Esophagus (tissue), 2 donors: ENCODE measurements at regions not wholly inside any gene's neighbourhood (a gene's known extent, or its start where the extent isn't known, plus 50 kb on each side); places are given as distances from the start of the nearest gene placed in this dataset.

ENCODE experiments used
- H3K27ac ChIP-seq, 2 donors: one replicate each; pipeline ENCODE4 v1.5.1; 2013; ENCODE audit warnings: low read depth in 2 of 2, mild to moderate bottlenecking in 2 of 2, inconsistent platforms in 1 of 2, low read length in 1 of 2, moderate library complexity in 1 of 2
- H3K27me3 ChIP-seq, 2 donors: one replicate each; pipeline ENCODE4 v1.6.1; 2013; ENCODE audit warnings: low read length in 2 of 2, control low read depth in 1 of 2, mild to moderate bottlenecking in 1 of 2; ENCODE audit not compliant: insufficient read depth in 2 of 2, control insufficient read depth in 1 of 2
- H3K36me3 ChIP-seq, 2 donors: one replicate each; pipeline ENCODE4 v1.6.1; 2013; ENCODE audit warnings: low read length in 1 of 2; ENCODE audit not compliant: control insufficient read depth in 2 of 2, insufficient read depth in 2 of 2
- H3K4me1 ChIP-seq, 2 donors: one replicate each; pipeline ENCODE4 v1.6.1; 2013; ENCODE audit warnings: low read length in 1 of 2; ENCODE audit not compliant: control insufficient read depth in 2 of 2, insufficient read depth in 2 of 2
- H3K4me3 ChIP-seq, 2 donors: one replicate each; pipeline ENCODE4 v1.5.1; 2013; ENCODE audit warnings: low read length in 2 of 2, mild to moderate bottlenecking in 2 of 2, low read depth in 1 of 2, moderate library complexity in 1 of 2
- H3K9me3 ChIP-seq, 2 donors: one replicate each; pipeline ENCODE4 v1.6.1; 2013; ENCODE audit warnings: mild to moderate bottlenecking in 2 of 2, low read depth in 1 of 2, low read length in 1 of 2, moderate library complexity in 1 of 2; ENCODE audit not compliant: control insufficient read depth in 2 of 2, insufficient read depth in 1 of 2
- WGBS, 2 donors: extraction: QIAGEN DNeasy Blood & Tissue Kit; methylation state at CpG; one replicate each; pipeline ENCODE4 v1.1.7; 2013; 5-methylcytosine and 5-hydroxymethylcytosine counted together
- donor health status: healthy with polysubstance abuse.
- donor health status: Bipolar disorder and iron deficiency.

DNA sequence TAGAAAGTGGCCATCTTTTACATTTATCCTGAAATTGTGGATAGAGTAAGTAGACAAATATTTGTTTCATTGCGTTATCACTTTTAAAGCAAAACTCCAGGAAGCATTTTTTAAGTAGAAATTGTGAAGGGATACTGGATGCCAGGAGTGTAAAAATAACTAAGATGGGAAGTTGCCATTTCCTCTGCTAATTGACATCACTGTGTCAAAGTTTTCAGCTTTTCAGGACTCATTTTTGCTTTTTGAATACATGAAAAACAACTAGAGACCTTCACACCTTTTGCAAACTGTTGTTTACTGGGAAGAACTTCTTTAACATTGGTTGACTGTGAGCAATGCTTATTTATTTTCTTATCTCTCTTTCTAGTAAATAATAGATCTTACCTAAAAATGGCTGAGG lies 337.5 kb downstream of the NR2F1-AS1 start:
- Histone ChIP-seq H3K36me3 (no peaks in the 10 kb centered on the region), H3K4me3 (no peak overlapping the region), H3K27ac (no peak overlapping the region), H3K4me1 (no peaks in the 10 kb centered on the region), H3K27me3 (no peaks in the 10 kb centered on the region), H3K9me3 (no peaks in the 10 kb centered on the region)
- WGBS, 2 donors, result 72 to 83% methylated on average over 1 of the region's 1 CpG

- WGBS, 2 donors, result 89 to 90% methylated on average over 5 of the region's 5 CpGs
- Histone ChIP-seq H3K4me1 (no peaks in the 10 kb centered on the region), H3K4me3 (no peak overlapping the region), H3K27ac (no peak overlapping the region), H3K9me3 (no peaks in the 10 kb centered on the region), H3K27me3 (no peaks in the 10 kb centered on the region), H3K36me3 (no peaks in the 10 kb centered on the region)
Observed at GRCh38 chr5:93240228-93240834, 340.7 kb downstream of the NR2F1-AS1 start.

DNA sequence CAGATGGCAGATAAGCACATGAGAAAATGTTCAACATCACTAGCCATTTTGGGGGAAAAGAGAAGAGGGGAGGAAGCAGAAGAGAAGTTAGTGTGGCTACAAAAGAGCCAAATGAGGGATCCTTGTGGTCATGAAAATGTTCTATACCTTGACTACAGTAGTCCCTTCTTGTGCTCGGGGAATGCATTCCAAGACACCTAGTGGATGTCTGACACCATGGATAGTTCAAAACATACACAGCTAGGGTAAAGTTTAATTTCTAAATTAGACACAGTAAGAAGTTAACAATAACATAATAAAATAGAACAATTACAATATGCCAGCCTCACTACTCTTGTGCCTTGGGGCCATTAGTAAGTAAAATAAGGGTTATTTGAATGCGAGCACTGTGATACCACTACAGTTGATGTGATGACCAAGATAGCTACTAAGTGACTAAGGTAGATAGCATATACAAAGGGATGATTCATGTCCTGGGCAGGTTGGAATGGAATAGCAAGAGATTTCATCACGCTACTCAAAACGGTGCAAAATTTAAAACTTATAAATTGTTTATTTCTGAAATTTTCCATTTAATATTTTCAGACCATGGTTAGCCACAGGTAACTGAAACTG lies 344.1 kb downstream of the NR2F1-AS1 start:
- H3K36me3 ChIP-seq, result no peaks in the 10 kb centered on the region
- H3K27ac ChIP-seq, result no peak overlapping the region
- H3K27me3 ChIP-seq, result no peaks in the 10 kb centered on the region
- 88 to 93% methylated on average over 4 of the region's 4 CpGs for WGBS, 2 donors
- no peak overlapping the region for H3K4me3 ChIP-seq
- H3K9me3 ChIP-seq, result no peaks in the 10 kb centered on the region
- H3K4me1 ChIP-seq, result no peaks in the 10 kb centered on the region

- no peak overlapping the region for H3K4me3 ChIP-seq
- H3K27ac ChIP-seq, result no peak overlapping the region
- H3K4me1 ChIP-seq, result no peaks in the 10 kb centered on the region
- WGBS, 2 donors, result 67 to 72% methylated on average over 1 of the region's 1 CpG
- no peaks in the 10 kb centered on the region for H3K27me3 ChIP-seq
- no peaks in the 10 kb centered on the region for H3K9me3 ChIP-seq
- H3K36me3 ChIP-seq, result no peaks in the 10 kb centered on the region
Observed at GRCh38 chr5:93235761-93236160, 345.3 kb downstream of the NR2F1-AS1 start.

GRCh38 chr5:93226202-93226735 lies 354.8 kb downstream of the NR2F1-AS1 start:
- H3K27ac ChIP-seq, result no peak overlapping the region
- no peaks in the 10 kb centered on the region for H3K9me3 ChIP-seq
- no peaks in the 10 kb centered on the region for H3K27me3 ChIP-seq
- H3K36me3 ChIP-seq, result no peaks in the 10 kb centered on the region
- 60 to 72% methylated on average over 1 of the region's 1 CpG for WGBS, 2 donors
- no peak overlapping the region for H3K4me3 ChIP-seq
- H3K4me1 ChIP-seq, result no peaks in the 10 kb centered on the region

DNA sequence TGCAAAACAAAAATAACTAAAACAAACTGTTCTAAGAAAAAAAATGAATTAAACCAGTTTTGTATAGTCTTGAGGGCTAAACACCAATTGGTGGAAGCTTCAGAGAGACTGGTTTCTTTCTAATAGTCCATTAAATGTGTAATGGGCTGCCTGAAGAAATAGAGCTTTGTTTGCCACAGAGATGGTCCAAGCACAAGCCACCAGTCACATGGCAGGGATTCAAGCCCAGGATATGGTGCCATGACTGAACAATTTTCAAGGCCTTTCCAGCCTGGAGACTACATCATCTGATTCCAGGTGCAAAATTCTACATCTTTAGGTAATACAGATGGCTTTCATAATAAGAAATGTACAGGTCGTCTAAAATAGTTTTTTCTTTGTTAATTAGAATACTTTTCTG lies 355.3 kb downstream of the NR2F1-AS1 start:
- H3K27me3 ChIP-seq, result no peaks in the 10 kb centered on the region
- H3K27ac ChIP-seq, result no peak overlapping the region
- no peaks in the 10 kb centered on the region for H3K36me3 ChIP-seq
- H3K9me3 ChIP-seq, result no peaks in the 10 kb centered on the region
- 47 to 48% methylated on average over 1 of the region's 1 CpG for WGBS, 2 donors
- no peak overlapping the region for H3K4me3 ChIP-seq
- H3K4me1 ChIP-seq, result no peaks in the 10 kb centered on the region

DNA sequence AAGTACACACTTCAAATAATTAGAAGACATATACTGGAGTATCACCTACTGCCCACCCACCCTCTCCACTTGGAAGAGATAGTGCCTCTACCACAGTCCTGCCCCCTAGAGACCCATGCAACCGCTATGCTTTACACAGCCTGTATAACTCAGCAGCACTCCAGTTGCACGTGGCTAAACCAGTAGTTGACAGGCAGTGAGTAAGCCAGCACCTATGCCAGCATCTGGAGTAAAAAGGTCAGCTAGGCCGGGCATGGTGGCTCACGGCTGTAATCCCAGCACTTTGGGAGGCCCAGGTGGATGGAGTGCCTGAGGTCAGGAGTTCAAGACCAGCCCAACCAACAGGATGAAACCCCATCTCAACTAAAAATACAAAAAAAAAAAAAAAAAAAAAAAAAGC lies 356.4 kb downstream of the NR2F1-AS1 start:
- Histone ChIP-seq H3K4me1 (no peaks in the 10 kb centered on the region), H3K36me3 (no peaks in the 10 kb centered on the region), H3K27me3 (no peaks in the 10 kb centered on the region), H3K9me3 (no peaks in the 10 kb centered on the region), H3K27ac (no peak overlapping the region), H3K4me3 (no peak overlapping the region)
- 83 to 92% methylated on average over 4 of the region's 4 CpGs for WGBS, 2 donors

GRCh38 chr5:93221773-93222172 lies 359.2 kb downstream of the NR2F1-AS1 start:
- H3K27me3 ChIP-seq, result no peaks in the 10 kb centered on the region
- no peak overlapping the region for H3K4me3 ChIP-seq
- no peaks in the 10 kb centered on the region for H3K9me3 ChIP-seq
- 87 to 91% methylated on average over 1 of the region's 1 CpG for WGBS, 2 donors
- no peaks in the 10 kb centered on the region for H3K36me3 ChIP-seq
- H3K4me1 ChIP-seq, result no peaks in the 10 kb centered on the region
- H3K27ac ChIP-seq, result no peak overlapping the region

DNA sequence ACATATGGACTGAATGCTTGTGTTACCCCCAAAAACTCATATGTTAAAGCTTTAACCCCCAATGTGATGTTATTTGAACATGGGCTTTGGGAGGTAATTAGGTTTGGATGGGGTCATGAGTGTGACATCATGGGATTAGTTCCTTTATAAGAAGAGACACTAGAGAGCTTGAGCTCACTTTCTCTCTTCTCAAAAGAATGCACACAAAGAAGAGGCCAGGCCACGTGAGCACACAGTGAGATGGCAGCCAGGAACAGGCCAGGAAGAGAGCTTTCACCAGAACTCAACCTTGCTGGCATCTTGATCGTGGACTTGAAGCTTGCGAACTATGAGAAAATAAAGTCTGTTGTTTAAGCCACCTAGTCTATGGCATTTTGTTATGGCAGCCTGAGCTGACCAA lies 360.6 kb downstream of the NR2F1-AS1 start:
- H3K4me1 ChIP-seq, result no peaks in the 10 kb centered on the region
- no peaks in the 10 kb centered on the region for H3K9me3 ChIP-seq
- H3K27me3 ChIP-seq, result no peaks in the 10 kb centered on the region
- 78 to 82% methylated on average over 3 of the region's 3 CpGs for WGBS, 2 donors
- no peaks in the 10 kb centered on the region for H3K36me3 ChIP-seq
- no peak overlapping the region for H3K4me3 ChIP-seq
- H3K27ac ChIP-seq, result no peak overlapping the region

DNA sequence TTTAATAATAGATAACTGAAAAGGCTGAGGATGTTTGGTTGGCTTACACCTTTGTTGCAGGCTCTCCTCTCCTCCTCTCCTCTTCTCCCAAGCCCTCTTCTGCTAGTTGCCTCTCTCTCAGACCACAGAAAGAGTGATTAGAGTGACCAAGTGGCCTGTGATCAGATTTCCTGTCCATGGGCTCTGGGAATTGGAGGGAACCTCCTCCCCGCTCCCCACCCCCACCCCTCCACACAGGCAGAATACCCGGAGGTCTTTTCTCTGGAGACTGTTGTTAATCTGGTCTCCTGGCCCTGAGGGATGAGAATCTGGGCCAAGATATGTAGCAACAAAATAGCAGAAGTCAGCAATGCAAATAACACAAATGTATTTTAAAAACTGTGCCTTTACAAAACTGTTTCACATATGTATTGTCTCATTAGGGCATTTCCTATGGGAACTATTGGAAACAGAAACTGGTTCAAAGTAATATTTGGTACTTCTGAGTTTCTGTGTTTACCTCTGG lies 361.3 kb downstream of the NR2F1-AS1 start:
- no peaks in the 10 kb centered on the region for H3K27me3 ChIP-seq
- no peaks in the 10 kb centered on the region for H3K4me1 ChIP-seq
- no peaks in the 10 kb centered on the region for H3K36me3 ChIP-seq
- H3K9me3 ChIP-seq, result no peaks in the 10 kb centered on the region
- 45 to 47% methylated on average over 2 of the region's 2 CpGs for WGBS, 2 donors
- H3K4me3 ChIP-seq, result no peak overlapping the region
- no peak overlapping the region for H3K27ac ChIP-seq
